GM18507 (cell line): ENCODE measurements at regions not wholly inside any gene's neighbourhood (a gene's known extent, or its start where the extent isn't known, plus 50 kb on each side); places are given as distances from the start of the nearest gene placed in this dataset.
"Not testable (repeated sequence)": the region's sequence is repeated elsewhere in the genome, so short reads cannot be mapped to it uniquely, and the experiment has no call there.

Experiments
- DNase-seq: peaks from one replicate; pipeline ENCODE4 v3.0.0; 2011; ENCODE audit warnings: low read depth; ENCODE audit not compliant: insufficient read length; ENCODE audit errors: extremely low spot score
- FAIRE-seq: peaks from 2 replicates; lab custom pipeline; 2011; peaks lifted over from hg19 to GRCh38; lab: Jason Lieb, UNC

- FAIRE-seq (no peak), DNase-seq (no peak)
Measured at GRCh38 chr16:60510208-60510607, 1526.0 kb downstream of the CDH8 start.

GRCh38 chr16:60491273-60491672 lies 1545.0 kb downstream of the CDH8 start:
- DNase-seq (no peak), FAIRE-seq (no peak)

GRCh38 chr16:60485872-60486489 lies 1550.3 kb downstream of the CDH8 start:
- FAIRE-seq (no peak), DNase-seq (no peak)

- DNase-seq = no peak
- no peak for FAIRE-seq
Measured at GRCh38 chr16:60484901-60485300, 1551.3 kb downstream of the CDH8 start.

- FAIRE-seq = no peak
Measured at GRCh38 chr16:60481591-60481990, 1554.6 kb downstream of the CDH8 start.

GRCh38 chr16:60478810-60479209 lies 1557.4 kb downstream of the CDH8 start:
- no peak for DNase-seq
- FAIRE-seq = no peak

More at GRCh38 chr16:60481591-60481990, 1554.6 kb downstream of the CDH8 start:
- DNase-seq = no peak

- DNase-seq (no peak), FAIRE-seq (no peak)
Measured at GRCh38 chr16:60463986-60464385, 1572.3 kb downstream of the CDH8 start.

GRCh38 chr16:60459463-60459862 lies 1576.8 kb downstream of the CDH8 start:
- no peak for FAIRE-seq

GRCh38 chr16:60458255-60458654 lies 1578.0 kb downstream of the CDH8 start:
- no peak for DNase-seq
- no peak for FAIRE-seq

More at GRCh38 chr16:60459463-60459862, 1576.8 kb downstream of the CDH8 start:
- DNase-seq = no peak

- no peak for DNase-seq
- no peak for FAIRE-seq
Measured at GRCh38 chr16:60452646-60453045, 1583.6 kb downstream of the CDH8 start.

GRCh38 chr16:60438894-60439293 lies 1597.3 kb downstream of the CDH8 start:
- DNase-seq (no peak), FAIRE-seq (no peak)

GRCh38 chr16:60432472-60432871 lies 1603.8 kb downstream of the CDH8 start:
- DNase-seq = no peak
- FAIRE-seq = no peak

GRCh38 chr16:60419859-60420258 lies 1616.4 kb downstream of the CDH8 start:
- FAIRE-seq (no peak), DNase-seq (no peak)

- FAIRE-seq (no peak), DNase-seq (no peak)
Measured at GRCh38 chr16:60414613-60415012, 1621.6 kb downstream of the CDH8 start.

- no peak for FAIRE-seq
- DNase-seq = no peak
Measured at GRCh38 chr16:60413969-60414368, 1622.3 kb downstream of the CDH8 start.

GRCh38 chr16:60407606-60408005 lies 1628.6 kb downstream of the CDH8 start:
- no peak for DNase-seq
- no peak for FAIRE-seq

- DNase-seq (no peak), FAIRE-seq (no peak)
Measured at GRCh38 chr16:60407034-60407433, 1629.2 kb downstream of the CDH8 start.

- DNase-seq (no peak), FAIRE-seq (no peak)
Measured at GRCh38 chr16:60405286-60405685, 1631.0 kb downstream of the CDH8 start.

GRCh38 chr16:60404401-60404800 lies 1631.8 kb downstream of the CDH8 start:
- FAIRE-seq = no peak
- DNase-seq = no peak

GRCh38 chr16:60402941-60403340 lies 1633.3 kb downstream of the CDH8 start:
- not testable (repeated sequence) for DNase-seq, FAIRE-seq

- FAIRE-seq = no peak
- DNase-seq = no peak
Measured at GRCh38 chr16:60392380-60392779, 1643.9 kb downstream of the CDH8 start.

- DNase-seq = no peak
- FAIRE-seq = no peak
Measured at GRCh38 chr16:60371591-60371990, 1637.5 kb upstream of the GOT2 start.
